GM19468 (cell line): ENCODE measurements at regions not wholly inside any gene's neighbourhood (a gene's known extent, or its start where the extent isn't known, plus 50 kb on each side); places are given as distances from the start of the nearest gene placed in this dataset.

Source experiments
- ATAC-seq: cut with Tn5 transposase; IDR thresholded peaks from one replicate; pipeline ENCODE4 v1.9.1; 2021; ENCODE audit warnings: mild to moderate bottlenecking, moderate library complexity, moderate number of reproducible peaks; ENCODE audit not compliant: unreplicated experiment; ENCODE audit errors: extremely low read depth

GRCh38 chrX:125765347-125765746 is 400.7 kb downstream of the DCAF12L2 start:
- no peak for ATAC-seq

- ATAC-seq: no peak
Observed at GRCh38 chrX:125769628-125770027, 396.5 kb downstream of the DCAF12L2 start.

DNA sequence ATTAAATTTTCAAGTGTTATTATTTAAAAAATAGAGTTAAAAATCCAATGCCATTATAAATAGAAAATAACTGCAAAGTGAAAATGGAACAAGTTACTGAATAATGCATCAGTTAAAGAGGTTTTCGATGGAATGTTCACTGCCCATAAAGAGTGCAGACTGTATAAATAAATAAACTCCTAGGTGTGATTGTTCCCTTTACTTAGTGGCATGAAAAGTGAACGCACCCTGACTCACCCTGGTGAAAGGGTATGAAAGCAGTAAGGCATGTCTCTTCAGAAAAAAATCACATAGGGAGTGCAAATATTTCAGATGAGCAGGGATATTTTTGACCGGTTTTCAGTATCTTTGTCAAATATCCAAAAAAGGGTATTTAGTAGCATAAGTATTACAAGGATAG is 387.8 kb downstream of the DCAF12L2 start:
- no peak for ATAC-seq

DNA sequence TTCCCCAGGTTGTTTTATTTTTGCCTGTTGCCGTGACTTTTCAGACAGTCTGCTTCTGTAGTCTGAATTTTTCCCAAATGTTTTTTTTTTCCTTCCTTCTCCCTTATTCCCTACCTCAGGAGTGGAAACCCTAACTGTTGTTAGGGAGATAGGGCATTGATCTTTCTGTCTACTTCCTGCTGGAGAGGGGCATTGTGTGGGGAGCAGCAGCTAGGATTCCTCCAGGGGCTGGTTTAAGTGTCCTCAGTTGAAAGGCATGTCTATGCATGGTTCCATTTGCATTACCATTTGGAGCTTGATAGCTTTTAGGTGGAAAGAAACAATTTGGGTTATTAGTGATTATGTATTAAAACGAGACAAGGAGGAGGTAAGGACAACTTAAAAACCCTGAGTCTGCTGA is 383.9 kb downstream of the DCAF12L2 start:
- ATAC-seq: no peak

DNA sequence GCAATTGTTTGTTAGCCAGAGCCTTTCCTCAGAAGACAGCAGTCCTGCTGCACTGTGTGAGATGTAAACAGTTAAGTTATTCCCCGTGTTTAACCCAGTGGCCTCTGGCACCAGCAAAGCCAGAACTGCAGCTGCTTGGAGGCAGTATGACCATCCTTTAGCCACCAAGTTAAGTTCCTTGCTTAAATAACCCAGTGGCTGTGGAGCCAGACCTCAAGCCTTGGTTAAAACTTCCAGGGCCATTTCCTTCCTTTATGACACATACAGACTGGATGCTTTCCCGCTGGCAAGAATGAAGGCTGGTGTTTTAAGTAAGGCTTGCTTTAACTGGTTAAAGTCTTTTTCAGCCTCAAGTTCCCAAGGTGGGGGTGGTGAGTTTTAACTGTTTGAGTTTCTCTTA is 379.8 kb downstream of the DCAF12L2 start:
- no peak for ATAC-seq

DNA sequence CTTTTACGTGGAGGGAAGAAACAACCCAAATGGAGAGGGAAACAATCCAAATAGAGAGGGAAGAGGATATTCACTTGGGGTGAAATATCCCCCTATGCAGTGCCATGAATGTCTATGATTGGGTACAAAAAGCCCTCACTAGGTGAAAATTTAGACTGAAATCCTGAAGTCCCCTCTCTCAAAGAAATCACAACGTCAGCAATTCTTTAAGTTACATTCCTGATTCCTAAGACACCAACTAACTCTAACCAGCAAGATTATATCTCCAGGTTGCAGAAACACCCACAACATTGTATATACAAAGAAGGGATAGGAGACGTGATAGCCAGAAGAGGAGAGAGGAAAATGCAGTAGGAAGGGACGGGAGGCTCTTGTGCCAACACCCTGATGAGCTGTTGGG is 374.3 kb downstream of the DCAF12L2 start:
- no peak for ATAC-seq

- ATAC-seq: no peak
Observed at GRCh38 chrX:125810856-125811255, 355.2 kb downstream of the DCAF12L2 start.

DNA sequence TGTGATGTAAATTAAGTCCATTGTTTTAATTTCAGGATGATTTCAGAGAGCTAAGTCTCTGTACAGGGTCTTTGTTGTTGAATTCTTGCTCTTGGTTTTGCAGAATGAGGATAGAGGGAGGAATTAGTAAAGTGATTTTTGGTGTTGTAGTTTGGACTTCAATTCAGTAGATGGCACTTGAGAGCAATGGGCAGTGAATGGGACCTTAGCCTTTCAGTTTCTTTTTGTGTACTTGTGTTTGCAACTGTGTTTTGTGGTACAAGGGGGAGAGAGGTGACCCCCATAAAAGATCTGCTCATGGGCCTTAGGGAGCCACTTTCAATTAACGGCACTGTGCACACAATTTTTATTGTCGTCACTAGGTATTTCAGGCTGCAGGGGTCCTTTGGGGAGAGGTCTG is 340.0 kb downstream of the DCAF12L2 start:
- no peak for ATAC-seq

- no peak for ATAC-seq
Observed at GRCh38 chrX:125826774-125827451, 339.2 kb downstream of the DCAF12L2 start.

GRCh38 chrX:125846271-125846670 is 319.8 kb downstream of the DCAF12L2 start:
- ATAC-seq: no peak

GRCh38 chrX:125850693-125851092 is 315.4 kb downstream of the DCAF12L2 start:
- no peak for ATAC-seq

DNA sequence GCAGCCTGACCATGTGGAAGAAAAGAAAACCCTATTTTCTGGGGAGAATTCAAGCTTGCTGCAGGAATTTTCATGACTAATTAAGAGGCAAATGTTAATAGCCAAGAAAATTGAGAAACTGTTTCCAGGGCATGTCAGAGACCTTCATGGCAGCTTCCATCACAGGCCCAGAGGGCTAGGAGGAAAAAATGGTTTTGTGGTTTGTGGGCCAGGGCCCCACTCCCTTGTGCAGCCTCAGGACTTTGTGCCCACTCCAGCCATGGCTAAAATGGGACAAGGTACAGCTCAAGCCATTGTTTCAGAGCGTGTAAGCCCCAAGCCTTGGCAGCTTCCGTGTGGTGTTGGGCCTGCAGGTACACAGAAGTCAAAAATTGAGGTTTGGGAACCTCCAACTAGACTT is 282.9 kb downstream of the DCAF12L2 start:
- ATAC-seq: no peak

DNA sequence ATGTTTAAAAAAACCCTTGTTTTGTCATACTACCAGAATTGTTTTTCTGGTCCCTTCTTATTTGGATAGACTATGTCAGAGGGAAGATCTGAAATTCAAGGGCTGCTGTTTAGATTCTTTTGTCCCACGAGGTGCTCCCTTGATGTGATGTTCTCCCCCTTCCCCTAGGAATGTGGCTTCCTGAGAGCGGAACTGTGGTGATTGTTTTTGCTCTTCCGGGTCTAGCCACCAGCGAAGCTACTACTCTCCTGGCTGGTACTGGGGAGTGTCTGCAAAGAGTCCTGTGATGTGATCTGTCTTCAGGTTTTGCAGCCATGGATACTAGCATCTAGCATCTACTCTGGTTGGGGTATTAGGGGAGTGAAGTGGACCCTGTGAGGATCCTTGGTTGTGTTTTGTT is 271.1 kb downstream of the DCAF12L2 start:
- no peak for ATAC-seq

- ATAC-seq: no peak
Observed at GRCh38 chrX:125895518-125895917, 270.6 kb downstream of the DCAF12L2 start.

GRCh38 chrX:125926295-125926694 is 239.8 kb downstream of the DCAF12L2 start:
- no peak for ATAC-seq

- no peak for ATAC-seq
Observed at GRCh38 chrX:125940985-125941384, 225.1 kb downstream of the DCAF12L2 start.

DNA sequence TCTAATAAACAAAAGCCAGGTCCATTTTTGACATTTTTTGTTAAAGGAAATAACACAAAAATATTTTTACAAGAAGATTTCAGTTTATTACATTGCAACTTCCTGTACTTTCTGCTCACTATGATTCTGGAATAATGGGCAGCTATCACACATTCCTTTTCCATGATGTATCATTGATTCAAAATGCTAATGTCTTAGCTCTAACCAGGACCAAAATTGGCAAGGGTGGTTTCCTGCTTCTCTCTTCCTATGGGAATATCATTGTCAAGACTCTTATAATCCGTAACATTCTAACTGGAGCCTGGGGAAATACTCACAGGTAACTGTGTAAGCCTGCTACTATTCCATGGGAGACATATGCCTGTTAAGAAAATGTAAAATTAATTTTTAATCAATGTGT is 218.6 kb downstream of the DCAF12L2 start:
- ATAC-seq: no peak

- ATAC-seq: no peak
Observed at GRCh38 chrX:125952973-125953372, 213.1 kb downstream of the DCAF12L2 start.

- no peak for ATAC-seq
Observed at GRCh38 chrX:125953814-125954213, 212.3 kb downstream of the DCAF12L2 start.

- ATAC-seq: no peak
Observed at GRCh38 chrX:125954236-125954635, 211.9 kb downstream of the DCAF12L2 start.

DNA sequence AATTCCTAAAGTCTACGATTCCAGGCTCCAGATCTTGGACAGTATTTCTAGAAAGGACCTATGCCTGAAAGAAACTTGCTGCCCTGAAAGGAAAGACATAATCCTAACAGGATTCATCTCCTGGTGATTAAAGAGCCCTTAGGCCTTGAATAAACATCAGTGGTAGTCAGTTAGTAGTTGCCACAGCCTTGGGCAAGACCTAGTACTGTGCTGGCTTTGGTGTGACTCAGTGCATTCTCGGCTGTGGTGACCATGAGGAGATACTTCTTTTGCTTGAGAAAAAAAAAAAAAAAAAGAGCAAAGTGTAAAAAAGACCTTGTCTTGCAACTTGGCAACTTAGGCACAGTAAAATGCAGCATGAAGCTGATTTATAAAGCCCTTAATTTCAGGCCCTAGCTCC is 188.2 kb downstream of the DCAF12L2 start:
- ATAC-seq: no peak

DNA sequence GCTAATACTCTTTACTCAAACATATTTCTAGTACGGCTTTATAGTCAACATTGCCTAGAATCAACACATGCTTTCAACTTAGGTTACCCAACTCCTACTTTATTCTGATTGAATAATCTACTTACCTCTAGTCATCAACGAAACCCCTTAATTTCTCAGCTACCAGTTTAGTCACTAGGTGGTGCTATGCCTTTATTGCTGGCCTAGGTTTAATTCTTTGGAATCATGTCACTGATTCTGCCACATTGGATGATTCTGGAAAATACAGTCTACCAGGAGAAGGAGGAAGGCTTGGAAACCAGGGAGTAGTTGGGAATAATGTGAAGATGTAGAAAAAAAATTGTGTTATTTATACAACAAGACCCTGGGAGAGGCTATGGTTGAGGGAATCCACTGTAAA is 167.7 kb downstream of the DCAF12L2 start:
- no peak for ATAC-seq

GRCh38 chrX:126027229-126027628 is 138.9 kb downstream of the DCAF12L2 start:
- no peak for ATAC-seq
